HepG2 (cell line): ENCODE measurements at regions not wholly inside any gene's neighbourhood (a gene's known extent, or its start where the extent isn't known, plus 50 kb on each side); places are given as distances from the start of the nearest gene placed in this dataset.

Experiments used
- ATAC-seq: fragments of 200-7000 bp; cut with Tn5 transposase; 3 replicates; pipeline ENCODE4 v1.9.1; 2020; ENCODE audit warnings: mild to moderate bottlenecking, moderate library complexity
- BruUV-seq: library from RNA; stranded (reverse); fragments of 400-500 nt; replicated peaks from 2 replicates; lab custom pipeline; 2021; lab: Mats Ljungman, UMichigan
- CTCF ChIA-PET: fragments of 300-600 bp; formaldehyde crosslinking; extraction: SDS; loops from one replicate; lab custom pipeline; 2021; ENCODE audit warnings: low total read pairs, inconsistent platforms, low intra/inter-chr PET ratio; lab: Yijun Ruan, JAX
- POLR2A ChIA-PET: fragments of 350-600 bp; sonication (Branson Sonifier 250); formaldehyde crosslinking; loops from one replicate; lab custom pipeline; 2020; ENCODE audit warnings: antibody characterized with exemption, inconsistent platforms; lab: Yijun Ruan, JAX
- DNase-seq: peaks from one replicate; pipeline ENCODE4 v3.0.0-alpha.2; 2015; ENCODE audit warnings: low spot score
- FAIRE-seq: peaks from 3 replicates; lab custom pipeline; 2011; peaks lifted over from hg19 to GRCh38; lab: Jason Lieb, UNC
- H2AFZ ChIP-seq: one replicate; pipeline ENCODE4 v1.6.1; 2011; ENCODE audit warnings: low read length, inconsistent platforms
- H3K27ac ChIP-seq: fragments of 300-600 bp; 3 replicates; pipeline ENCODE4 v1.8.0; 2011; ENCODE audit warnings: mixed run types, mild to moderate bottlenecking, mixed read lengths, low read length, inconsistent platforms; ENCODE audit not compliant: insufficient read depth; ENCODE audit errors: extremely low read length
- H3K27me3 ChIP-seq, 2 experiments: fragments of 200-600 bp in 1 of 2; 2 replicates in 1 of 2; 3 replicates in 1 of 2; pipeline versions ENCODE4 v1.6.0 to v1.8.0; 2011; ENCODE audit warnings: low read length in 2 of 2, mild to moderate bottlenecking in 2 of 2, moderate library complexity in 2 of 2, inconsistent platforms in 1 of 2; ENCODE audit not compliant: insufficient read depth in 2 of 2, control insufficient read depth in 1 of 2
- H3K36me3 ChIP-seq, 2 experiments: fragments of 200-600 bp in 1 of 2; replicated peaks in 1 of 2; 2 replicates in 1 of 2; 3 replicates in 1 of 2; pipeline versions ENCODE4 v1.5.1 to v1.8.0; 2011; ENCODE audit warnings: low read length in 2 of 2, inconsistent platforms in 1 of 2; ENCODE audit not compliant: insufficient read depth in 2 of 2, control insufficient read depth in 1 of 2
- H3K4me1 ChIP-seq: 2 replicates; pipeline ENCODE4 v1.5.1; 2012; ENCODE audit warnings: low read length, inconsistent platforms; ENCODE audit not compliant: insufficient read depth
- H3K4me2 ChIP-seq: 2 replicates; pipeline ENCODE4 v1.6.0; 2011; ENCODE audit warnings: low read depth, low read length, inconsistent platforms
- H3K4me3 ChIP-seq, 3 experiments: fragments of 200-600 bp in 1 of 3; sonication (generic), shearing (Covaris generic) in 1 of 3; replicated peaks in 1 of 3; 2 replicates each; pipeline ENCODE4 v1.5.1; 2011 to 2016; ENCODE audit warnings: low read length in 3 of 3, inconsistent platforms in 2 of 3, low read depth in 2 of 3, mild to moderate bottlenecking in 2 of 3, control low read depth in 1 of 3, mixed read lengths in 1 of 3; ENCODE audit not compliant: insufficient read depth in 1 of 3
- H3K79me2 ChIP-seq: one replicate; pipeline ENCODE4 v1.6.1; 2011; ENCODE audit warnings: low read length, inconsistent platforms; ENCODE audit not compliant: insufficient read depth
- H3K9ac ChIP-seq: 2 replicates; pipeline ENCODE4 v1.6.0; 2011; ENCODE audit warnings: mild to moderate bottlenecking, low read depth, low read length, inconsistent platforms; ENCODE audit not compliant: insufficient read depth
- H3K9me3 ChIP-seq: 2 replicates; pipeline ENCODE4 v1.5.1; 2012; ENCODE audit warnings: mild to moderate bottlenecking, low read length
- H4K20me1 ChIP-seq: 2 replicates; pipeline ENCODE4 v1.6.0; 2011; ENCODE audit warnings: inconsistent platforms, mild to moderate bottlenecking, low read length, moderate library complexity; ENCODE audit not compliant: insufficient read depth
- ARNT ChIP-seq: fragments of 450-650 bp; IDR thresholded peaks from 2 replicates; pipeline ENCODE4 v1.6.1; 2017
- CREB1 ChIP-seq, 2 experiments: fragments of 450-650 bp in 1 of 2; IDR thresholded peaks; 2 replicates each; pipeline ENCODE4 v1.6.1; 2016 to 2017; ENCODE audit warnings: control low read depth in 1 of 2, mild to moderate bottlenecking in 1 of 2, missing compliant biosample characterization in 1 of 2, missing genetic modification characterization in 1 of 2
- ETS1 ChIP-seq: sonication (generic); formaldehyde crosslinking; IDR thresholded peaks from 2 replicates; pipeline ENCODE4 v1.4.0; 2020; ENCODE audit warnings: missing genetic modification reagents
- HMG20B ChIP-seq: conservative IDR thresholded peaks from 2 replicates; pipeline ENCODE4 v1.6.1; 2016; ENCODE audit warnings: missing genetic modification reagents, missing compliant biosample characterization
- KLF6 ChIP-seq: IDR thresholded peaks from 2 replicates; pipeline ENCODE4 v1.8.0; 2016; ENCODE audit warnings: missing biosample characterization, missing genetic modification reagents
- NCOA1 ChIP-seq: sonication (generic); formaldehyde crosslinking; IDR thresholded peaks from 2 replicates; pipeline ENCODE4 v1.9.0; 2021; ENCODE audit warnings: missing genetic modification reagents
- NR0B2 ChIP-seq: sonication (generic); formaldehyde crosslinking; IDR thresholded peaks from 2 replicates; pipeline ENCODE4 v1.4.0; 2020; ENCODE audit warnings: mild to moderate bottlenecking, missing genetic modification reagents
- RNF2 ChIP-seq: fragments of 450-650 bp; conservative IDR thresholded peaks from 2 replicates; pipeline ENCODE4 v1.6.1; 2016; ENCODE audit warnings: low read depth
- THYN1 ChIP-seq: sonication (generic); formaldehyde crosslinking; IDR thresholded peaks from 2 replicates; pipeline ENCODE4 v1.8.1; 2023; ENCODE audit warnings: low read depth, mild to moderate bottlenecking, moderate library complexity, missing genetic modification reagents, borderline replicate concordance
- ZNF17 ChIP-seq: sonication (generic); formaldehyde crosslinking; IDR thresholded peaks from 2 replicates; pipeline ENCODE4 v1.5.0; 2020; ENCODE audit warnings: mild to moderate bottlenecking, missing genetic modification reagents
- ZNF556 ChIP-seq: sonication (generic); formaldehyde crosslinking; IDR thresholded peaks from 2 replicates; pipeline ENCODE4 v1.4.0; 2020; ENCODE audit warnings: mild to moderate bottlenecking, missing genetic modification reagents, borderline replicate concordance
- ZNF839 ChIP-seq: sonication (generic); formaldehyde crosslinking; IDR thresholded peaks from 2 replicates; pipeline ENCODE4 v1.4.0; 2020; ENCODE audit warnings: missing genetic modification reagents, mild to moderate bottlenecking, borderline replicate concordance
- WGBS: methylation state at CpG from one replicate; pipeline ENCODE4 v1.1.6; 2017; ENCODE audit warnings: low lambda C conversion rate; 5-methylcytosine and 5-hydroxymethylcytosine counted together
- in situ Hi-C: cut with HindIII; loops from 2 replicates; pipeline ENCODE4 v1.10.0; 2017; ENCODE audit warnings: low pct_unique_long_range_greater_than_20kb; ENCODE audit not compliant: extremely low pct_ligation_motif_present
- intact Hi-C: fragments of 100-400 bp; cut with micrococcal nuclease; formaldehyde crosslinking; loops from one replicate; pipeline ENCODE4 v1.10.0; 2022; ENCODE audit not compliant: unreplicated experiment
- TF ChIP-seq, protein P1 (sequence below): sonication (generic); formaldehyde crosslinking; IDR thresholded peaks from 2 replicates; pipeline ENCODE4 v1.4.0; 2020; ENCODE audit warnings: missing genetic modification reagents, borderline replicate concordance
- TF ChIP-seq, protein P2 (sequence below), 2 experiments: IDR thresholded peaks; 2 replicates each; pipeline ENCODE4 v1.6.1; 2011 to 2012; ENCODE audit warnings: low read length in 2 of 2, borderline replicate concordance in 1 of 2, low read depth in 1 of 2, mild to moderate bottlenecking in 1 of 2, moderate library complexity in 1 of 2
- TF ChIP-seq, protein P3 (sequence below): sonication (generic); formaldehyde crosslinking; IDR thresholded peaks from 2 replicates; pipeline ENCODE4 v1.9.0; 2021; ENCODE audit warnings: missing genetic modification reagents, borderline replicate concordance

- intact Hi-C loops, result no loop called here
- H3K4me2 ChIP-seq, result no peak overlapping the region
- H3K27ac ChIP-seq, result no peak overlapping the region
- H2AFZ ChIP-seq, result no peak overlapping the region
- H3K4me1 ChIP-seq, result no peaks in the 10 kb centered on the region
- no peak for DNase-seq
- TF ChIP-seq, protein P1, sequence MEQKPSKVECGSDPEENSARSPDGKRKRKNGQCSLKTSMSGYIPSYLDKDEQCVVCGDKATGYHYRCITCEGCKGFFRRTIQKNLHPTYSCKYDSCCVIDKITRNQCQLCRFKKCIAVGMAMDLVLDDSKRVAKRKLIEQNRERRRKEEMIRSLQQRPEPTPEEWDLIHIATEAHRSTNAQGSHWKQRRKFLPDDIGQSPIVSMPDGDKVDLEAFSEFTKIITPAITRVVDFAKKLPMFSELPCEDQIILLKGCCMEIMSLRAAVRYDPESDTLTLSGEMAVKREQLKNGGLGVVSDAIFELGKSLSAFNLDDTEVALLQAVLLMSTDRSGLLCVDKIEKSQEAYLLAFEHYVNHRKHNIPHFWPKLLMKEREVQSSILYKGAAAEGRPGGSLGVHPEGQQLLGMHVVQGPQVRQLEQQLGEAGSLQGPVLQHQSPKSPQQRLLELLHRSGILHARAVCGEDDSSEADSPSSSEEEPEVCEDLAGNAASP, result no peak
- no peak for TF ChIP-seq KLF6 (CRISPR knock-in tag)
- TF ChIP-seq NR0B2 (CRISPR knock-in tag), result no peak
- TF ChIP-seq NCOA1 (CRISPR knock-in tag), result no peak
- TF ChIP-seq HMG20B (CRISPR knock-in tag), result no peak
- no peak for TF ChIP-seq THYN1 (CRISPR knock-in tag)
- TF ChIP-seq, protein P2, sequence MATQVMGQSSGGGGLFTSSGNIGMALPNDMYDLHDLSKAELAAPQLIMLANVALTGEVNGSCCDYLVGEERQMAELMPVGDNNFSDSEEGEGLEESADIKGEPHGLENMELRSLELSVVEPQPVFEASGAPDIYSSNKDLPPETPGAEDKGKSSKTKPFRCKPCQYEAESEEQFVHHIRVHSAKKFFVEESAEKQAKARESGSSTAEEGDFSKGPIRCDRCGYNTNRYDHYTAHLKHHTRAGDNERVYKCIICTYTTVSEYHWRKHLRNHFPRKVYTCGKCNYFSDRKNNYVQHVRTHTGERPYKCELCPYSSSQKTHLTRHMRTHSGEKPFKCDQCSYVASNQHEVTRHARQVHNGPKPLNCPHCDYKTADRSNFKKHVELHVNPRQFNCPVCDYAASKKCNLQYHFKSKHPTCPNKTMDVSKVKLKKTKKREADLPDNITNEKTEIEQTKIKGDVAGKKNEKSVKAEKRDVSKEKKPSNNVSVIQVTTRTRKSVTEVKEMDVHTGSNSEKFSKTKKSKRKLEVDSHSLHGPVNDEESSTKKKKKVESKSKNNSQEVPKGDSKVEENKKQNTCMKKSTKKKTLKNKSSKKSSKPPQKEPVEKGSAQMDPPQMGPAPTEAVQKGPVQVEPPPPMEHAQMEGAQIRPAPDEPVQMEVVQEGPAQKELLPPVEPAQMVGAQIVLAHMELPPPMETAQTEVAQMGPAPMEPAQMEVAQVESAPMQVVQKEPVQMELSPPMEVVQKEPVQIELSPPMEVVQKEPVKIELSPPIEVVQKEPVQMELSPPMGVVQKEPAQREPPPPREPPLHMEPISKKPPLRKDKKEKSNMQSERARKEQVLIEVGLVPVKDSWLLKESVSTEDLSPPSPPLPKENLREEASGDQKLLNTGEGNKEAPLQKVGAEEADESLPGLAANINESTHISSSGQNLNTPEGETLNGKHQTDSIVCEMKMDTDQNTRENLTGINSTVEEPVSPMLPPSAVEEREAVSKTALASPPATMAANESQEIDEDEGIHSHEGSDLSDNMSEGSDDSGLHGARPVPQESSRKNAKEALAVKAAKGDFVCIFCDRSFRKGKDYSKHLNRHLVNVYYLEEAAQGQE (IDR thresholded peaks at IDR 0.05; ENCODE audit: borderline replicate concordance in 1 of 2, low read depth in 1 of 2, low read length in 2 of 2), result no peak
- no peak for TF ChIP-seq CREB1 (IDR thresholded peaks at IDR 0.05)
- TF ChIP-seq CREB1 (CRISPR knock-in tag; IDR thresholded peaks at IDR 0.05), result no peak
- no peak for TF ChIP-seq ARNT
- TF ChIP-seq RNF2, result no peak
- TF ChIP-seq ZNF839 (CRISPR knock-in tag), result no peak
- TF ChIP-seq ETS1 (CRISPR knock-in tag), result no peak
- no peak for TF ChIP-seq ZNF556 (CRISPR knock-in tag)
- no peak for TF ChIP-seq ZNF17 (CRISPR knock-in tag)
- TF ChIP-seq, protein P3, sequence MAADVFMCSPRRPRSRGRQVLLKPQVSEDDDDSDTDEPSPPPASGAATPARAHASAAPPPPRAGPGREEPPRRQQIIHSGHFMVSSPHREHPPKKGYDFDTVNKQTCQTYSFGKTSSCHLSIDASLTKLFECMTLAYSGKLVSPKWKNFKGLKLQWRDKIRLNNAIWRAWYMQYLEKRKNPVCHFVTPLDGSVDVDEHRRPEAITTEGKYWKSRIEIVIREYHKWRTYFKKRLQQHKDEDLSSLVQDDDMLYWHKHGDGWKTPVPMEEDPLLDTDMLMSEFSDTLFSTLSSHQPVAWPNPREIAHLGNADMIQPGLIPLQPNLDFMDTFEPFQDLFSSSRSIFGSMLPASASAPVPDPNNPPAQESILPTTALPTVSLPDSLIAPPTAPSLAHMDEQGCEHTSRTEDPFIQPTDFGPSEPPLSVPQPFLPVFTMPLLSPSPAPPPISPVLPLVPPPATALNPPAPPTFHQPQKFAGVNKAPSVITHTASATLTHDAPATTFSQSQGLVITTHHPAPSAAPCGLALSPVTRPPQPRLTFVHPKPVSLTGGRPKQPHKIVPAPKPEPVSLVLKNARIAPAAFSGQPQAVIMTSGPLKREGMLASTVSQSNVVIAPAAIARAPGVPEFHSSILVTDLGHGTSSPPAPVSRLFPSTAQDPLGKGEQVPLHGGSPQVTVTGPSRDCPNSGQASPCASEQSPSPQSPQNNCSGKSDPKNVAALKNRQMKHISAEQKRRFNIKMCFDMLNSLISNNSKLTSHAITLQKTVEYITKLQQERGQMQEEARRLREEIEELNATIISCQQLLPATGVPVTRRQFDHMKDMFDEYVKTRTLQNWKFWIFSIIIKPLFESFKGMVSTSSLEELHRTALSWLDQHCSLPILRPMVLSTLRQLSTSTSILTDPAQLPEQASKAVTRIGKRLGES, result no peak
- ATAC-seq, result no peak
- peaks cover 34% of the 10 kb centered on the region; the same call in 1 of the 2 replicates for H3K9me3 ChIP-seq
- FAIRE-seq, result no peak
- BruUV-seq, result no TSS peak
- CTCF ChIA-PET, result no interaction called here
- no peak overlapping the region for H3K9ac ChIP-seq
- no peaks in the 10 kb centered on the region for H3K27me3 ChIP-seq
- no peaks in the 10 kb centered on the region for H3K79me2 ChIP-seq
- 3% methylated on average over 2 of the region's 2 CpGs for WGBS
- POLR2A ChIA-PET, result no interaction called here
- in situ Hi-C loops, result no loop called here
- H3K36me3 ChIP-seq, result no peaks in the 10 kb centered on the region
- H4K20me1 ChIP-seq, result no peaks in the 10 kb centered on the region
- no peak overlapping the region for H3K4me3 ChIP-seq
Measured at GRCh38 chr3:117938974-117939373, 1095.7 kb downstream of the IGSF11 start.
